GM23338 (cell line): ENCODE measurements at regions not wholly inside any gene's neighbourhood (a gene's known extent, or its start where the extent isn't known, plus 50 kb on each side); places are given as distances from the start of the nearest gene placed in this dataset.

Source experiments
- ATAC-seq: fragments of 200-7000 bp; cut with Tn5 transposase; 3 replicates; pipeline ENCODE4 v1.9.1; 2020
- DNase-seq: peaks from one replicate; pipeline ENCODE4 v3.0.0-alpha.2; 2015; ENCODE audit warnings: low spot score
- H2AFZ ChIP-seq: fragments of 200-600 bp; sonication (generic); 2 replicates; pipeline ENCODE4 v1.8.0; 2016; ENCODE audit warnings: antibody characterized with exemption, mild to moderate bottlenecking, moderate library complexity
- H3F3A ChIP-seq: fragments of 200-600 bp; sonication (generic); replicated peaks from 2 replicates; pipeline ENCODE4 v1.8.0; 2017; ENCODE audit warnings: antibody characterized with exemption, mixed run types, low read depth
- H3K27ac ChIP-seq: fragments of 200-600 bp; sonication (generic); 2 replicates; pipeline ENCODE4 v1.6.1; 2016; ENCODE audit warnings: low read depth
- H3K27me3 ChIP-seq: fragments of 200-600 bp; sonication (generic); 2 replicates; pipeline ENCODE4 v1.8.0; 2016; ENCODE audit warnings: mild to moderate bottlenecking, mixed run types, moderate library complexity; ENCODE audit not compliant: insufficient read depth
- H3K36me3 ChIP-seq: fragments of 200-600 bp; sonication (generic); 2 replicates; pipeline ENCODE4 v1.8.0; 2016; ENCODE audit warnings: mild to moderate bottlenecking; ENCODE audit not compliant: insufficient read depth
- H3K4me1 ChIP-seq: fragments of 200-600 bp; sonication (generic); 2 replicates; pipeline ENCODE4 v1.8.0; 2016; ENCODE audit warnings: mild to moderate bottlenecking, moderate library complexity; ENCODE audit not compliant: insufficient read depth
- H3K4me2 ChIP-seq: fragments of 200-600 bp; sonication (generic); 2 replicates; pipeline ENCODE4 v1.7.1; 2017; ENCODE audit warnings: mixed run types
- H3K4me3 ChIP-seq: fragments of 200-600 bp; sonication (generic); 2 replicates; pipeline ENCODE4 v1.6.1; 2016; ENCODE audit warnings: mixed run types
- H3K79me2 ChIP-seq: fragments of 200-600 bp; sonication (generic); replicated peaks from 2 replicates; pipeline ENCODE4 v1.8.0; 2017; ENCODE audit warnings: mild to moderate bottlenecking; ENCODE audit not compliant: insufficient read depth
- H3K9me2 ChIP-seq: fragments of 200-600 bp; sonication (generic); 2 replicates; pipeline ENCODE4 v1.8.0; 2017; ENCODE audit not compliant: insufficient read depth
- H4K20me1 ChIP-seq: fragments of 200-600 bp; sonication (generic); replicated peaks from 2 replicates; pipeline ENCODE4 v1.8.0; 2017; ENCODE audit warnings: mild to moderate bottlenecking; ENCODE audit not compliant: insufficient read depth
- H3K27ac Mint-ChIP-seq: 2 replicates; pipeline ENCODE4 v1.8.0; 2020; ENCODE audit warnings: inconsistent platforms, mild to moderate bottlenecking, moderate library complexity, mixed read lengths
- H3K27me3 Mint-ChIP-seq: 3 replicates; pipeline ENCODE4 v1.8.0; 2022; ENCODE audit warnings: low read depth, mild to moderate bottlenecking, moderate library complexity, mixed read lengths, inconsistent platforms; ENCODE audit not compliant: insufficient read depth, poor library complexity
- H3K36me3 Mint-ChIP-seq: 3 replicates; pipeline ENCODE4 v1.8.0; 2021; ENCODE audit warnings: low read depth, mild to moderate bottlenecking, inconsistent platforms, moderate library complexity, mixed read lengths
- H3K4me1 Mint-ChIP-seq: 3 replicates; pipeline ENCODE4 v1.8.0; 2020; ENCODE audit warnings: mild to moderate bottlenecking, inconsistent platforms, mixed read lengths
- H3K4me3 Mint-ChIP-seq: 3 replicates; pipeline ENCODE4 v1.8.0; 2021; ENCODE audit warnings: moderate library complexity, mild to moderate bottlenecking, inconsistent platforms, mixed read lengths
- H3K9me3 Mint-ChIP-seq: 3 replicates; pipeline ENCODE4 v1.8.0; 2020; ENCODE audit warnings: moderate library complexity, mild to moderate bottlenecking, inconsistent platforms, mixed read lengths
- EZH2 ChIP-seq: fragments of 200-600 bp; sonication (generic); IDR thresholded peaks from one replicate; pipeline ENCODE4 v1.8.0; 2017; ENCODE audit warnings: antibody characterized with exemption, mild to moderate bottlenecking, low read depth; ENCODE audit not compliant: unreplicated experiment
- JUNB ChIP-seq: IDR thresholded peaks from one replicate; pipeline ENCODE4 v1.6.1; 2016; ENCODE audit warnings: antibody characterized with exemption; ENCODE audit not compliant: unreplicated experiment
- NANOG ChIP-seq: IDR thresholded peaks from 2 replicates; pipeline ENCODE4 v1.6.1; 2016; ENCODE audit warnings: antibody characterized with exemption, borderline replicate concordance
- POLR2AphosphoS5 ChIP-seq: IDR thresholded peaks from 2 replicates; pipeline ENCODE4 v1.6.1; 2016; ENCODE audit warnings: antibody characterized with exemption, low read depth
- STAT1 ChIP-seq: IDR thresholded peaks from one replicate; pipeline ENCODE4 v1.6.1; 2016; ENCODE audit warnings: antibody characterized with exemption; ENCODE audit not compliant: unreplicated experiment
- ZNF114 ChIP-seq: fragments of 250-450 bp; sonication (Bioruptor Pico); IDR thresholded peaks from 2 replicates; pipeline ENCODE4 v1.5.0; 2020; ENCODE audit warnings: mild to moderate bottlenecking, moderate library complexity
- ZNF331 ChIP-seq: fragments of 250-450 bp; sonication (Bioruptor Pico); IDR thresholded peaks from 2 replicates; pipeline ENCODE4 v1.5.0; 2020; ENCODE audit warnings: low read depth, mild to moderate bottlenecking, moderate library complexity
- TF ChIP-seq, protein P1 (sequence below): fragments of 250-450 bp; sonication (Bioruptor Pico); IDR thresholded peaks from 2 replicates; pipeline ENCODE4 v1.5.0; 2020; ENCODE audit warnings: mild to moderate bottlenecking, moderate library complexity

DNA sequence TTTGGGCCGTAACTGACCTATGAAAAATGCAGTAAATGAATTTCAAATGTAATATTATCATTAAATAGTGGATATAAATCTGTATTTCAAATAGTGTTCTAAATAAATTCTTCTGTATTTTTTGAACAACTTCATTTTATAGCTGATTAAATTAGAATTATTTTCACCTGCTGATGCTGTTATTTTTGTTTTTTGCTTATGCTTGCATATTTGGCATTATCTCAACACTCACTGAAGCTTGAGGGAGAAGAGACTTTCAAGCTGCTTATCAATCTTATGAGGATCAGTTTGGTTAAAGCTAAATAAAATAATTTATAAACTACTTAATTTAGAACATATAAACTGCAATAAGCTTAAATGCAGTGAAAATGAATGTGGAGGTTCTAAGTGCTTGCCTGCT lies 251.3 kb upstream of the PCDH9 start:
- Mint-ChIP-seq H3K9me3 (no peaks in the 10 kb centered on the region; the same call in 2 of the 3 replicates), H3K4me3 (no peak overlapping the region), H3K36me3 (no peaks in the 10 kb centered on the region), H3K27me3 (no peaks in the 10 kb centered on the region), H3K27ac (no peak overlapping the region), H3K4me1 (no peaks in the 10 kb centered on the region)
- ATAC-seq (no peak), DNase-seq (no peak)
- Histone ChIP-seq H4K20me1 (no peaks in the 10 kb centered on the region), H2AFZ (no peak overlapping the region), H3K9me2 (no peaks in the 10 kb centered on the region), H3K4me3 (no peak overlapping the region), H3K27ac (no peak overlapping the region), H3K36me3 (no peaks in the 10 kb centered on the region), H3K4me1 (no peaks in the 10 kb centered on the region), H3K27me3 (no peaks in the 10 kb centered on the region), H3K4me2 (no peak overlapping the region), H3F3A (no peaks in the 10 kb centered on the region), H3K79me2 (no peaks in the 10 kb centered on the region)
- TF ChIP-seq ZNF114 (CRISPR knock-in tag) (no peak), NANOG (no peak), EZH2 (no peak), STAT1 (no peak), JUNB (no peak), POLR2AphosphoS5 (no peak)

GRCh38 chr13:67474115-67474514 lies 244.0 kb upstream of the PCDH9 start:
- no peak overlapping the region for H3K27ac Mint-ChIP-seq
- no peak for DNase-seq
- H3K4me3 Mint-ChIP-seq, result no peak overlapping the region
- no peaks in the 10 kb centered on the region for H3K4me1 Mint-ChIP-seq
- no peaks in the 10 kb centered on the region for H4K20me1 ChIP-seq
- no peak overlapping the region for H2AFZ ChIP-seq
- H3K79me2 ChIP-seq, result no peaks in the 10 kb centered on the region
- no peaks in the 10 kb centered on the region for H3K9me2 ChIP-seq
- H3K27ac ChIP-seq, result no peak overlapping the region
- no peaks in the 10 kb centered on the region for H3K27me3 ChIP-seq
- no peaks in the 10 kb centered on the region for H3K36me3 ChIP-seq
- TF ChIP-seq STAT1 (no peak), ZNF331 (no peak)
- TF ChIP-seq, protein P1, sequence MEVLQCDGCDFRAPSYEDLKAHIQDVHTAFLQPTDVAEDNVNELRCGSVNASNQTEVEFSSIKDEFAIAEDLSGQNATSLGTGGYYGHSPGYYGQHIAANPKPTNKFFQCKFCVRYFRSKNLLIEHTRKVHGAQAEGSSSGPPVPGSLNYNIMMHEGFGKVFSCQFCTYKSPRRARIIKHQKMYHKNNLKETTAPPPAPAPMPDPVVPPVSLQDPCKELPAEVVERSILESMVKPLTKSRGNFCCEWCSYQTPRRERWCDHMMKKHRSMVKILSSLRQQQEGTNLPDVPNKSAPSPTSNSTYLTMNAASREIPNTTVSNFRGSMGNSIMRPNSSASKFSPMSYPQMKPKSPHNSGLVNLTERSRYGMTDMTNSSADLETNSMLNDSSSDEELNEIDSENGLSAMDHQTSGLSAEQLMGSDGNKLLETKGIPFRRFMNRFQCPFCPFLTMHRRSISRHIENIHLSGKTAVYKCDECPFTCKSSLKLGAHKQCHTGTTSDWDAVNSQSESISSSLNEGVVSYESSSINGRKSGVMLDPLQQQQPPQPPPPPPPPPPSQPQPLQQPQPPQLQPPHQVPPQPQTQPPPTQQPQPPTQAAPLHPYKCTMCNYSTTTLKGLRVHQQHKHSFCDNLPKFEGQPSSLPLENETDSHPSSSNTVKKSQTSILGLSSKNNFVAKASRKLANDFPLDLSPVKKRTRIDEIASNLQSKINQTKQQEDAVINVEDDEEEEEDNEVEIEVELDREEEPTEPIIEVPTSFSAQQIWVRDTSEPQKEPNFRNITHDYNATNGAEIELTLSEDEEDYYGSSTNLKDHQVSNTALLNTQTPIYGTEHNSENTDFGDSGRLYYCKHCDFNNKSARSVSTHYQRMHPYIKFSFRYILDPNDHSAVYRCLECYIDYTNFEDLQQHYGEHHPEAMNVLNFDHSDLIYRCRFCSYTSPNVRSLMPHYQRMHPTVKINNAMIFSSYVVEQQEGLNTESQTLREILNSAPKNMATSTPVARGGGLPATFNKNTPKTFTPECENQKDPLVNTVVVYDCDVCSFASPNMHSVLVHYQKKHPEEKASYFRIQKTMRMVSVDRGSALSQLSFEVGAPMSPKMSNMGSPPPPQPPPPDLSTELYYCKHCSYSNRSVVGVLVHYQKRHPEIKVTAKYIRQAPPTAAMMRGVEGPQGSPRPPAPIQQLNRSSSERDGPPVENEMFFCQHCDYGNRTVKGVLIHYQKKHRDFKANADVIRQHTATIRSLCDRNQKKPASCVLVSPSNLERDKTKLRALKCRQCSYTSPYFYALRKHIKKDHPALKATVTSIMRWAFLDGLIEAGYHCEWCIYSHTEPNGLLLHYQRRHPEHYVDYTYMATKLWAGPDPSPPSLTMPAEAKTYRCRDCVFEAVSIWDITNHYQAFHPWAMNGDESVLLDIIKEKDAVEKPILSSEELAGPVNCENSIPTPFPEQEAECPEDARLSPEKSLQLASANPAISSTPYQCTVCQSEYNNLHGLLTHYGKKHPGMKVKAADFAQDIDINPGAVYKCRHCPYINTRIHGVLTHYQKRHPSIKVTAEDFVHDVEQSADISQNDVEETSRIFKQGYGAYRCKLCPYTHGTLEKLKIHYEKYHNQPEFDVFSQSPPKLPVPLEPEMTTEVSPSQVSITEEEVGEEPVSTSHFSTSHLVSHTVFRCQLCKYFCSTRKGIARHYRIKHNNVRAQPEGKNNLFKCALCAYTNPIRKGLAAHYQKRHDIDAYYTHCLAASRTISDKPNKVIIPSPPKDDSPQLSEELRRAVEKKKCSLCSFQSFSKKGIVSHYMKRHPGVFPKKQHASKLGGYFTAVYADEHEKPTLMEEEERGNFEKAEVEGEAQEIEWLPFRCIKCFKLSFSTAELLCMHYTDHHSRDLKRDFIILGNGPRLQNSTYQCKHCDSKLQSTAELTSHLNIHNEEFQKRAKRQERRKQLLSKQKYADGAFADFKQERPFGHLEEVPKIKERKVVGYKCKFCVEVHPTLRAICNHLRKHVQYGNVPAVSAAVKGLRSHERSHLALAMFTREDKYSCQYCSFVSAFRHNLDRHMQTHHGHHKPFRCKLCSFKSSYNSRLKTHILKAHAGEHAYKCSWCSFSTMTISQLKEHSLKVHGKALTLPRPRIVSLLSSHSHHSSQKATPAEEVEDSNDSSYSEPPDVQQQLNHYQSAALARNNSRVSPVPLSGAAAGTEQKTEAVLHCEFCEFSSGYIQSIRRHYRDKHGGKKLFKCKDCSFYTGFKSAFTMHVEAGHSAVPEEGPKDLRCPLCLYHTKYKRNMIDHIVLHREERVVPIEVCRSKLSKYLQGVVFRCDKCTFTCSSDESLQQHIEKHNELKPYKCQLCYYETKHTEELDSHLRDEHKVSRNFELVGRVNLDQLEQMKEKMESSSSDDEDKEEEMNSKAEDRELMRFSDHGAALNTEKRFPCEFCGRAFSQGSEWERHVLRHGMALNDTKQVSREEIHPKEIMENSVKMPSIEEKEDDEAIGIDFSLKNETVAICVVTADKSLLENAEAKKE (CRISPR knock-in tag), result no peak
- no peaks in the 10 kb centered on the region for H3K9me3 Mint-ChIP-seq
- H3F3A ChIP-seq, result no peaks in the 10 kb centered on the region
- ATAC-seq, result no peak
- no peaks in the 10 kb centered on the region for H3K27me3 Mint-ChIP-seq
- H3K4me2 ChIP-seq, result no peak overlapping the region
- no peaks in the 10 kb centered on the region for H3K4me1 ChIP-seq
- H3K36me3 Mint-ChIP-seq, result no peaks in the 10 kb centered on the region; the same call in 2 of the 3 replicates
- no peak overlapping the region for H3K4me3 ChIP-seq
